ENCODE measurements at regions not wholly inside any gene's neighbourhood (a gene's known extent, or its start where the extent isn't known, plus 50 kb on each side); places are given as distances from the start of the nearest gene placed in this dataset.

- TF ChIP-seq EZH2 (IDR thresholded peaks at IDR 0.05; ENCODE audit: borderline replicate concordance, low read depth, low read length, severe bottlenecking): no peak
- TF ChIP-seq, protein P1, sequence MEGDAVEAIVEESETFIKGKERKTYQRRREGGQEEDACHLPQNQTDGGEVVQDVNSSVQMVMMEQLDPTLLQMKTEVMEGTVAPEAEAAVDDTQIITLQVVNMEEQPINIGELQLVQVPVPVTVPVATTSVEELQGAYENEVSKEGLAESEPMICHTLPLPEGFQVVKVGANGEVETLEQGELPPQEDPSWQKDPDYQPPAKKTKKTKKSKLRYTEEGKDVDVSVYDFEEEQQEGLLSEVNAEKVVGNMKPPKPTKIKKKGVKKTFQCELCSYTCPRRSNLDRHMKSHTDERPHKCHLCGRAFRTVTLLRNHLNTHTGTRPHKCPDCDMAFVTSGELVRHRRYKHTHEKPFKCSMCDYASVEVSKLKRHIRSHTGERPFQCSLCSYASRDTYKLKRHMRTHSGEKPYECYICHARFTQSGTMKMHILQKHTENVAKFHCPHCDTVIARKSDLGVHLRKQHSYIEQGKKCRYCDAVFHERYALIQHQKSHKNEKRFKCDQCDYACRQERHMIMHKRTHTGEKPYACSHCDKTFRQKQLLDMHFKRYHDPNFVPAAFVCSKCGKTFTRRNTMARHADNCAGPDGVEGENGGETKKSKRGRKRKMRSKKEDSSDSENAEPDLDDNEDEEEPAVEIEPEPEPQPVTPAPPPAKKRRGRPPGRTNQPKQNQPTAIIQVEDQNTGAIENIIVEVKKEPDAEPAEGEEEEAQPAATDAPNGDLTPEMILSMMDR (IDR thresholded peaks at IDR 0.05; ENCODE audit: borderline replicate concordance, extremely low read depth, low read length, poor library complexity, severe bottlenecking): no peak
Measured at GRCh38 chr18:22347606-22348511, 69.9 kb downstream of the CTAGE1 start.
